ENCODE measurements at regions not wholly inside any gene's neighbourhood (a gene's known extent, or its start where the extent isn't known, plus 50 kb on each side); places are given as distances from the start of the nearest gene placed in this dataset.

DNA sequence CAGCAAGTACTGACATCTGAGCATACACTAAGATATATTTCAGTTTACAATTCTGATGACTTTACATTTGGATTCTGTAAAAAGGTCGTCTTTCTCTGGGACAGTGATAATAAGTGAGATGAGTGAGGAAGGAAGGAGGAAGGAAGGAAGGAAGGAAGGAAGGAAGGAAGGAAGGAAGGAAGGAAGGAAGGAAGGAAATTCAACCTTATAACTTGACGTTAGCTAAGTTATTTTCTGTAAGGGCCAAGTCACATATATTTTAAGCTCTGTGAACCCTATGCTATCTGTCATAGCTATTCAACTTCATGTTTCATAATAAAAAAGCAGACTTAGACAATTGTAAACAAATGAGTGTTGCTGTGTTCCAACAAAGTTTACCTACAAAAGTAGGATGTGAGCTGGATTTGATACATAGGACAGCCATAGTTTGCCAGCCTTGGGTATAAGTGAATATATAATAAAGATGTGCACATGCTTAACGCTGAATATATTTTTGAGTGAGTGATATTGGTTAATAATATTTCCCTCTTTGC lies 753.0 kb upstream of the NDST4 start:
- ChIA-PET CTCF (interaction anchor here (1.5 to 3.0 kb wide), 3 partner anchors 10 to 14 kb away, joined by 4 to 19 read pairs (median 4); no protein-coding TSS in a partner anchor), POLR2A (no interaction called here)
- TF ChIP-seq CTCF (IDR thresholded peaks at IDR 0.05; ENCODE audit: control extremely low read depth, extremely low read depth, low read depth, missing control alignments) = no peak
- DNase-seq (ENCODE audit: extremely low spot score) = no peak

GRCh38 chr4:115865736-115866135 lies 752.3 kb upstream of the NDST4 start:
- POLR2A ChIA-PET = no interaction called here
- DNase-seq (ENCODE audit: extremely low spot score) = no peak
- CTCF ChIA-PET = interaction anchor here (1.5 to 3.0 kb wide), 3 partner anchors 9 to 14 kb away, joined by 4 to 19 read pairs (median 4); no protein-coding TSS in a partner anchor

DNA sequence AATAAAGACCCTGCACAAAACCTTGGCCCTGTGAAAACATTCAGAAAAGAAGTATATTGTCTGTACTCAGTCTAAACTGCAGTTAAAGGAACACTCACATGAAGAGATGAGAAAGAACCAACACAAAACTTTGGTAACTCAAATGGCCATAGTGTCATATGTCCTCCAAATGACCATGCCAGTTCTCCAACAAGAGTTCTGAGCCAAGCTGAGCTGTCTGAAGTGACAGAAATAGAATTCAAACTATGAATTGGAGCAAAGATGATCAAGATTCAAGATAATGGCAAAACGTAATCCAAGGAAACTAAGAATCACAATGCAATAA lies 739.3 kb upstream of the NDST4 start:
- CTCF ChIA-PET = interaction anchor here (0.7 to 3.7 kb wide), 33 partner anchors 8 to 1964 kb away, joined by 3 to 26 read pairs (median 4); no protein-coding TSS in a partner anchor
- POLR2A ChIA-PET = no interaction called here
- DNase-seq (ENCODE audit: extremely low spot score) = no peak
- TF ChIP-seq CTCF (IDR thresholded peaks at IDR 0.05; ENCODE audit: control extremely low read depth, extremely low read depth, low read depth, missing control alignments) = no peak

More at GRCh38 chr4:115865736-115866135, 752.3 kb upstream of the NDST4 start:
- TF ChIP-seq CTCF (IDR thresholded peaks at IDR 0.05; ENCODE audit: control extremely low read depth, extremely low read depth, low read depth, missing control alignments) = no peak

DNA sequence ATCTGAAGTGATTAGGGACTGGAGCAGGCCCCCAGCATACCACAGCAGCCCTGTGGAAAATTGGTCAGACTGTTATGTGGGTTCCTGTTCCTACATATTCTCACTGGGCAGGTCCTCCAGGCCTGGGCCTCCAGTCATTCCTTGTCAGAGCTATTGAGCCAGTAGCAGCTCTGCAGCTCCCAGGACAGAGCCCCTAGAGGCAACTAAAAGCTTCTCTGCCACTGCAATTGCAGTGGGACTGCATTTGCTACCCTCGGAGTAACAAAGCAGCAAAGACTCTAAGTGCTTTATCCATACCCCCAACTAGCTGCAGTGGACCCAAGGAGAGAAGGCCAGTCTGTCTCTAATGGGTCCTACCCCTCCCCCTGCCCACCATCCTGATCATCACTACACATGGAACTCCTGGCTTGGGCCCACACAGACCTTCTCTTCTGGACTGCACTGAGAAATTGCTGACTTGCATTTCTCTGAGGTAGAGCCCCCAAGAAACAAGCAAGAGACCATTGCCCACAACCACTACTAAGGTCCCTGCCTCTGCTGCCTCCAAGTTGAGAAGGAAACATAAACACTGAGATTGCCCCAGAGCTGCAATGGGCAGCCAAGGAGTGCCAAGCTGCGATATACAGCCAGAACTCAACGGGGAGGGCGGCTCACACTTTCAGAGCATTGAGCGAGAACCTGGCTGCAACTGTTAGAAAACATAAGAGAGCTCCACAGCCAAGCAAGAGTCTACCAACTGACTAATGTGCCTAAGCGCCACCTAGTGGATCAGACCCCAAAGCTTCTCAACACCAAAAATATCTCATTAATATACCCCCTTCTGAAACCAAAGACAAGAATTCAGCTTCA lies 738.7 kb upstream of the NDST4 start:
- CTCF ChIA-PET = interaction anchor here (0.7 to 3.7 kb wide), 37 partner anchors 8 to 1965 kb away, joined by 3 to 26 read pairs (median 4); no protein-coding TSS in a partner anchor
- DNase-seq (ENCODE audit: extremely low spot score) = peak; percentile 37

DNA sequence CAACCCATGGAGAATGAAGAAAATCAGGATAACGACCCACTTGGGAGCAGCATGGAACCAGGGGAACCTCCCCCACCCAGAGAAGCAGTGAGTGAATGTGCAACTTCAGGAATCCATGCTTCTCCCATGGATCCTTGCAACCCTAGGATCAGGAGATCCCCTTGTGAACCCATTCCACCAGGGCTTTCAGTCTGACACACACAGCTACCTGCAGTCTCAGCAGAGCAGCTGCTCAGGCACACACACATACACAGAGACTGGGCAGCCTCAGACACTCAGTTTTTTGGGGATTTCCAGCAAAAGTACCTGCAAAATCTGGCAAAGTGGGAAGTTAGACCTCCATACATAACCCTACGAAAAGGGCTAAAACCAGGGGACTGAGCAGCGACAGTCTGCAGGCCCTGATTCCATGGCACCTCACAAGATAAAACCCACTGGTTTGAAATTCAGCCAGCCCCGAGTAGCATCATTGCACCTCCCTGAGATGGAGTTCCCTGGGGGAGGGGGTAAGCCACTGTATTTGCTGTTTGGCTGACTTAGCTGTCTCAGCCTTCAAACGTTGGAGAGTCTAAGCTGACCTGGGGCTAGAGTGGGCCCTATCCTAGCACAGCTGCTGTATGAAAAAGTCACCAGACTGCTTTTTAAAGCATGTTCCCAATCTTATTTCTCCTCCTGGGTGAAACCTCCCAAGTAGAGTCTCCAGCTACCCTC lies 737.5 kb upstream of the NDST4 start:
- TF ChIP-seq CTCF (IDR thresholded peaks at IDR 0.05; ENCODE audit: control extremely low read depth, extremely low read depth, low read depth, missing control alignments) = no peak
- DNase-seq (ENCODE audit: extremely low spot score) = no peak
- CTCF ChIA-PET = interaction anchor here (0.9 to 3.4 kb wide), 10 partner anchors 10 to 762 kb away, joined by 3 to 26 read pairs (median 4); no protein-coding TSS in a partner anchor
- POLR2A ChIA-PET = no interaction called here

More for the DNA sequence above, 738.7 kb upstream of the NDST4 start:
- TF ChIP-seq CTCF (IDR thresholded peaks at IDR 0.05; ENCODE audit: control extremely low read depth, extremely low read depth, low read depth, missing control alignments) = peak; percentile 57
- POLR2A ChIA-PET = no interaction called here

GRCh38 chr4:115844180-115844579 lies 730.8 kb upstream of the NDST4 start:
- CTCF ChIA-PET = interaction anchor here (1.0 to 3.3 kb wide), 3 partner anchors 9 to 16 kb away, joined by 3 to 19 read pairs (median 3); no protein-coding TSS in a partner anchor

More at GRCh38 chr4:115844180-115844579, 730.8 kb upstream of the NDST4 start:
- POLR2A ChIA-PET = no interaction called here
- DNase-seq (ENCODE audit: extremely low spot score) = no peak
- no peak for TF ChIP-seq CTCF (IDR thresholded peaks at IDR 0.05; ENCODE audit: control extremely low read depth, extremely low read depth, low read depth, missing control alignments)

Data from GM10248 (cell line).